ENCODE measurements at regions not wholly inside any gene's neighbourhood (a gene's known extent, or its start where the extent isn't known, plus 50 kb on each side); places are given as distances from the start of the nearest gene placed in this dataset.

GRCh38 chr12:88645816-88646215 lies 65.5 kb upstream of the KITLG start:
- ChIA-PET POLR2A (ENCODE audit: unreplicated experiment) (no interaction called here), CTCF (no interaction called here)
- no TSS peak for BruUV-seq (replicated peaks)

GRCh38 chr12:88644946-88645702 lies 64.9 kb upstream of the KITLG start:
- Histone ChIP-seq H3K9me2 (ENCODE audit: insufficient read depth) (no peaks in the 10 kb centered on the region), H3F3A (ENCODE audit: insufficient read depth, low read depth) (no peaks in the 10 kb centered on the region), H3K4me1 (replicated peaks; ENCODE audit: insufficient read depth) (no peaks in the 10 kb centered on the region), H3K27ac (no peak overlapping the region), H2AFZ (no peak overlapping the region), H3K36me3 (ENCODE audit: low read depth) (no peaks in the 10 kb centered on the region), H4K20me1 (ENCODE audit: insufficient read depth) (no peaks in the 10 kb centered on the region), H3K4me3 (no peak overlapping the region), H3K4me2 (no peak overlapping the region), H3K9me3 (ENCODE audit: insufficient read depth, low read depth) (no peaks in the 10 kb centered on the region), H3K27me3 (ENCODE audit: insufficient read depth, low read depth) (no peaks in the 10 kb centered on the region), H3K79me2 (ENCODE audit: low read depth) (no peaks in the 10 kb centered on the region)
- POLR2A ChIA-PET (ENCODE audit: unreplicated experiment), result no interaction called here
- no TSS peak for BruUV-seq (replicated peaks)
- no peak for DNase-seq
- intact Hi-C loops (cut with micrococcal nuclease; ENCODE audit: unreplicated experiment), result no loop called here
- TF ChIP-seq EZH2 (IDR thresholded peaks at IDR 0.05; ENCODE audit: low read depth) (no peak), CTCF (conservative IDR thresholded peaks at IDR 0.05) (no peak)
- CTCF ChIA-PET, result no interaction called here

More at GRCh38 chr12:88645816-88646215, 65.5 kb upstream of the KITLG start:
- TF ChIP-seq CTCF (conservative IDR thresholded peaks at IDR 0.05), result no peak
- TF ChIP-seq EZH2 (IDR thresholded peaks at IDR 0.05; ENCODE audit: low read depth), result no peak
- Histone ChIP-seq H2AFZ (no peak overlapping the region), H3K36me3 (ENCODE audit: low read depth) (no peaks in the 10 kb centered on the region), H3K27ac (no peak overlapping the region), H3K27me3 (ENCODE audit: insufficient read depth, low read depth) (no peaks in the 10 kb centered on the region), H3K4me1 (replicated peaks; ENCODE audit: insufficient read depth) (no peaks in the 10 kb centered on the region), H3K4me2 (no peak overlapping the region), H3K9me3 (ENCODE audit: insufficient read depth, low read depth) (no peaks in the 10 kb centered on the region), H3K4me3 (no peak overlapping the region), H3K9me2 (ENCODE audit: insufficient read depth) (no peaks in the 10 kb centered on the region), H3K79me2 (ENCODE audit: low read depth) (no peaks in the 10 kb centered on the region), H4K20me1 (ENCODE audit: insufficient read depth) (no peaks in the 10 kb centered on the region), H3F3A (ENCODE audit: insufficient read depth, low read depth) (no peaks in the 10 kb centered on the region)
- no peak for DNase-seq
- intact Hi-C loops (cut with micrococcal nuclease; ENCODE audit: unreplicated experiment), result no loop called here

- Histone ChIP-seq H2AFZ (no peak overlapping the region), H3K4me3 (no peak overlapping the region), H3K4me2 (no peak overlapping the region), H3F3A (ENCODE audit: insufficient read depth, low read depth) (no peaks in the 10 kb centered on the region), H3K36me3 (ENCODE audit: low read depth) (no peaks in the 10 kb centered on the region), H3K9me3 (ENCODE audit: insufficient read depth, low read depth) (no peaks in the 10 kb centered on the region), H3K4me1 (replicated peaks; ENCODE audit: insufficient read depth) (no peaks in the 10 kb centered on the region), H4K20me1 (ENCODE audit: insufficient read depth) (no peaks in the 10 kb centered on the region), H3K9me2 (ENCODE audit: insufficient read depth) (no peaks in the 10 kb centered on the region), H3K27ac (no peak overlapping the region), H3K27me3 (ENCODE audit: insufficient read depth, low read depth) (no peaks in the 10 kb centered on the region), H3K79me2 (ENCODE audit: low read depth) (no peaks in the 10 kb centered on the region)
- DNase-seq, result no peak
- TF ChIP-seq CTCF (conservative IDR thresholded peaks at IDR 0.05), result no peak
- no peak for TF ChIP-seq EZH2 (IDR thresholded peaks at IDR 0.05; ENCODE audit: low read depth)
- POLR2A ChIA-PET (ENCODE audit: unreplicated experiment), result no interaction called here
- no TSS peak for BruUV-seq (replicated peaks)
- CTCF ChIA-PET, result no interaction called here
- intact Hi-C loops (cut with micrococcal nuclease; ENCODE audit: unreplicated experiment), result no loop called here
These were observed 63.4 kb upstream of the KITLG start for GRCh38 chr12:88643685-88644084.
